OCI-LY1 (cell line): ENCODE measurements at regions not wholly inside any gene's neighbourhood (a gene's known extent, or its start where the extent isn't known, plus 50 kb on each side); places are given as distances from the start of the nearest gene placed in this dataset.
A peak's percentile ranks its signal among the peaks of the same experiment; 100 is the strongest.

Experiments used
- H2AFZ ChIP-seq: fragments of 200-600 bp; sonication (generic), shearing (Covaris generic); 2 replicates; pipeline ENCODE4 v1.6.0; 2014; ENCODE audit warnings: antibody characterized with exemption, mild to moderate bottlenecking, low read length
- H3F3A ChIP-seq: fragments of 200-600 bp; sonication (generic), shearing (Covaris generic); 2 replicates; pipeline ENCODE4 v1.6.0; 2014; ENCODE audit warnings: mild to moderate bottlenecking, antibody characterized with exemption, low read length, moderate library complexity; ENCODE audit not compliant: insufficient read depth
- H3K27ac ChIP-seq: fragments of 200-600 bp; sonication (generic); 2 replicates; pipeline ENCODE4 v1.5.1; 2014; ENCODE audit warnings: low read length, mixed run types, mild to moderate bottlenecking, low read depth; ENCODE audit not compliant: poor library complexity, severe bottlenecking
- H3K27me3 ChIP-seq: fragments of 200-600 bp; sonication (generic); 2 replicates; pipeline ENCODE4 v1.6.0; 2014; ENCODE audit warnings: antibody characterized with exemption, mild to moderate bottlenecking, low read length, moderate library complexity; ENCODE audit not compliant: insufficient read depth
- H3K36me3 ChIP-seq: fragments of 200-600 bp; sonication (generic); 2 replicates; pipeline ENCODE4 v1.6.1; 2014; ENCODE audit warnings: mild to moderate bottlenecking, antibody characterized with exemption, low read length, moderate library complexity, mixed read lengths; ENCODE audit not compliant: insufficient read depth
- H3K4me1 ChIP-seq: fragments of 200-600 bp; sonication (generic); 2 replicates; pipeline ENCODE4 v1.5.1; 2014; ENCODE audit warnings: mild to moderate bottlenecking, low read length, moderate library complexity; ENCODE audit not compliant: insufficient read depth, severe bottlenecking
- H3K4me2 ChIP-seq: fragments of 200-600 bp; sonication (generic), shearing (Covaris generic); 2 replicates; pipeline ENCODE4 v1.6.1; 2014; ENCODE audit warnings: low read length
- H3K4me3 ChIP-seq: fragments of 200-600 bp; sonication (generic); 2 replicates; pipeline ENCODE4 v1.5.1; 2014; ENCODE audit warnings: low read length, low read depth, mild to moderate bottlenecking, mixed read lengths; ENCODE audit not compliant: poor library complexity, severe bottlenecking
- H3K79me2 ChIP-seq: fragments of 200-600 bp; shearing (Covaris generic); 2 replicates; pipeline ENCODE4 v1.6.1; 2016; ENCODE audit warnings: mixed run types, low read length, mixed read lengths; ENCODE audit not compliant: insufficient read depth
- H3K9ac ChIP-seq: fragments of 200-600 bp; sonication (generic), shearing (Covaris generic); 2 replicates; pipeline ENCODE4 v1.6.1; 2014; ENCODE audit warnings: mild to moderate bottlenecking, low read length, mixed read lengths
- H3K9me2 ChIP-seq: fragments of 200-600 bp; sonication (generic), shearing (Covaris generic); 2 replicates; pipeline ENCODE4 v1.6.1; 2014; ENCODE audit warnings: low read depth, mild to moderate bottlenecking, low read length, mixed read lengths
- H3K9me3 ChIP-seq: fragments of 200-600 bp; shearing (Covaris generic); 2 replicates; pipeline ENCODE4 v1.6.1; 2014; ENCODE audit warnings: low read length, mixed read lengths
- H4K20me1 ChIP-seq: fragments of 200-600 bp; sonication (generic), shearing (Covaris generic); 2 replicates; pipeline ENCODE4 v1.6.0; 2016; ENCODE audit warnings: mild to moderate bottlenecking, low read length; ENCODE audit not compliant: insufficient read depth
- CTCF ChIP-seq: fragments of 200-600 bp; sonication (generic), shearing (Covaris generic); IDR thresholded peaks from 2 replicates; pipeline ENCODE4 v1.5.1; 2017; ENCODE audit warnings: mild to moderate bottlenecking, antibody characterized with exemption, low read length, moderate library complexity, mixed read lengths
- EZH2 ChIP-seq: fragments of 200-600 bp; sonication (generic), shearing (Covaris generic); IDR thresholded peaks from 2 replicates; pipeline ENCODE4 v1.8.0; 2017; ENCODE audit warnings: borderline replicate concordance, mixed run types, mild to moderate bottlenecking, antibody characterized with exemption, low read length, moderate library complexity, mixed read lengths

- no peak overlapping the region for H3K4me3 ChIP-seq
- no peak overlapping the region for H2AFZ ChIP-seq
- no peaks in the 10 kb centered on the region for H3K36me3 ChIP-seq
- H3K27ac ChIP-seq: no peak overlapping the region
- H3K9me3 ChIP-seq: no peaks in the 10 kb centered on the region
- no peaks in the 10 kb centered on the region for H3K9me2 ChIP-seq
- H3K4me2 ChIP-seq: no peak overlapping the region
- no peaks in the 10 kb centered on the region for H4K20me1 ChIP-seq
- no peak overlapping the region for H3K9ac ChIP-seq
- no peaks in the 10 kb centered on the region for H3K27me3 ChIP-seq
- no peaks in the 10 kb centered on the region for H3K4me1 ChIP-seq
- no peaks in the 10 kb centered on the region for H3K79me2 ChIP-seq
- no peaks in the 10 kb centered on the region for H3F3A ChIP-seq
- no peak for TF ChIP-seq EZH2
- peak; percentile 61 for TF ChIP-seq CTCF
These were observed 168.8 kb upstream of the FAM47A start for GRCh38 chrX:34300871-34301270.

- H4K20me1 ChIP-seq: no peaks in the 10 kb centered on the region
- H3K27me3 ChIP-seq: no peaks in the 10 kb centered on the region
- H3K27ac ChIP-seq: no peak overlapping the region
- no peaks in the 10 kb centered on the region for H3K79me2 ChIP-seq
- TF ChIP-seq CTCF (no peak), EZH2 (no peak)
- no peaks in the 10 kb centered on the region for H3K9me3 ChIP-seq
- no peak overlapping the region for H3K4me2 ChIP-seq
- H3K4me1 ChIP-seq: no peaks in the 10 kb centered on the region
- H3K36me3 ChIP-seq: no peaks in the 10 kb centered on the region
- H2AFZ ChIP-seq: no peak overlapping the region
- no peaks in the 10 kb centered on the region for H3F3A ChIP-seq
- no peaks in the 10 kb centered on the region for H3K9me2 ChIP-seq
- no peak overlapping the region for H3K9ac ChIP-seq
- H3K4me3 ChIP-seq: no peak overlapping the region
These were observed 167.4 kb upstream of the FAM47A start for GRCh38 chrX:34299451-34299967.

DNA sequence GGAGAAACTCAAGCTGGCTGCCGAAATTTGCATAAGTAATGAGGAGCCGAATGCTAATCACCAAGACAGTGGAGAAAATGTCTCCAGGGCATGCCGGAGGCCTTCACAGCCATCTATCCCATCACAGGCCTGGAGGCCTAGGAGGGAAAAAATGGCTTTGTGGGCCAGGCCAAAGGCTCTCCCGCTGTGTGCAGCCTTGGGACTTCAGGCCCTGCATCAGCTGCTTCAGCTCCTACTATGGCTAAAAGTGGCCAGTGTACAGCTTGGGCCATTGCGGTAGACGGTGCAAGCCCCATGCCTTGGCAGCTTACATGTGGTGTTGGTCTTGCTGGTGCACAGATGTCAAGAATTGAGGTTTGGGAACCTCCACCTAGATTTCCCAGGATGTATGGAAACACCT is 162.6 kb upstream of the FAM47A start:
- no peaks in the 10 kb centered on the region for H3K79me2 ChIP-seq
- H3K27me3 ChIP-seq: no peaks in the 10 kb centered on the region
- TF ChIP-seq CTCF (no peak), EZH2 (no peak)
- H2AFZ ChIP-seq: no peak overlapping the region
- no peak overlapping the region for H3K27ac ChIP-seq
- no peaks in the 10 kb centered on the region for H3F3A ChIP-seq
- H3K9me2 ChIP-seq: no peaks in the 10 kb centered on the region
- H3K4me2 ChIP-seq: no peak overlapping the region
- H4K20me1 ChIP-seq: no peaks in the 10 kb centered on the region
- H3K4me3 ChIP-seq: no peak overlapping the region
- no peaks in the 10 kb centered on the region for H3K9me3 ChIP-seq
- H3K4me1 ChIP-seq: no peaks in the 10 kb centered on the region
- no peak overlapping the region for H3K9ac ChIP-seq
- H3K36me3 ChIP-seq: no peaks in the 10 kb centered on the region
